ENCODE measurements at regions not wholly inside any gene's neighbourhood (a gene's known extent, or its start where the extent isn't known, plus 50 kb on each side); places are given as distances from the start of the nearest gene placed in this dataset.

DNA sequence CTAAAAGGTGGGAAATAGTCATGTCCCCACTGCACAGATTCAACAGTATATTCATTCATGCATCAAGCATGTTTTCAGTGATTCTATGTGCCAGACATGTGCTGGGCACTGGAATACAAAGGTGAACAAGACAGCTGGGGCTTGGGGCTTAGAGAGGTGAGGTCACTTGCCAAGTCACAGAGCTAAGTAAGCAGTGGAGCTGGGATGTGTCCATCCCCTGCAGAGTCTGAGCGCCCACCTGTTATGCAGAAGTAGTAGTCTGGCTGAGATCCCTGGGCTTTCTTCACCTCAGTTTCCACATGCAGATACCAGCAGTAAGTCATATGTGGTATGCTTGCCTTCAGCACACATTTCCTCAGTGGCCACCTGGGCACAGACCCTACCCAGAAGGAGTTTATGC, 263.8 kb downstream of the DHX35 start:
- H4K20me1 ChIP-seq (ENCODE audit: insufficient read depth) = 0 out of 2 replicates have a peak, but pooled peaks cover 4% of the 10 kb centered on the region
- no peaks in the 10 kb centered on the region for H3K79me2 ChIP-seq (ENCODE audit: low read depth)
- no peak overlapping the region for H3K4me2 ChIP-seq
- H2AFZ ChIP-seq = no peak overlapping the region
- no peaks in the 10 kb centered on the region for H3K36me3 ChIP-seq (ENCODE audit: low read depth)
- H3K9me3 ChIP-seq (ENCODE audit: insufficient read depth, low read depth) = no peaks in the 10 kb centered on the region
- ChIA-PET CTCF (no interaction called here), POLR2A (ENCODE audit: unreplicated experiment) (no interaction called here)
- H3K27me3 ChIP-seq (ENCODE audit: insufficient read depth, low read depth) = peaks cover 43% of the 10 kb centered on the region
- H3F3A ChIP-seq (ENCODE audit: insufficient read depth, low read depth) = no peaks in the 10 kb centered on the region
- no peak overlapping the region for H3K4me3 ChIP-seq
- H3K4me1 ChIP-seq (replicated peaks; ENCODE audit: insufficient read depth) = no peaks in the 10 kb centered on the region
- no peak for TF ChIP-seq EZH2 (IDR thresholded peaks at IDR 0.05; ENCODE audit: low read depth)
- no peak for TF ChIP-seq CTCF (conservative IDR thresholded peaks at IDR 0.05)
- no peak overlapping the region for H3K27ac ChIP-seq
- intact Hi-C loops (cut with micrococcal nuclease; ENCODE audit: unreplicated experiment) = no loop called here
- BruUV-seq (replicated peaks) = no TSS peak
- no peaks in the 10 kb centered on the region for H3K9me2 ChIP-seq (ENCODE audit: insufficient read depth)
- no peak for DNase-seq

- Histone ChIP-seq H3K4me3 (no peak overlapping the region), H3K4me1 (replicated peaks; ENCODE audit: insufficient read depth) (no peaks in the 10 kb centered on the region), H3K27me3 (ENCODE audit: insufficient read depth, low read depth) (peaks cover 38% of the 10 kb centered on the region), H3K9me2 (ENCODE audit: insufficient read depth) (no peaks in the 10 kb centered on the region), H3K4me2 (no peak overlapping the region), H3F3A (ENCODE audit: insufficient read depth, low read depth) (no peaks in the 10 kb centered on the region), H3K36me3 (ENCODE audit: low read depth) (no peaks in the 10 kb centered on the region), H3K27ac (no peak overlapping the region), H4K20me1 (ENCODE audit: insufficient read depth) (0 out of 2 replicates have a peak, but pooled peaks cover 4% of the 10 kb centered on the region), H2AFZ (no peak overlapping the region), H3K9me3 (ENCODE audit: insufficient read depth, low read depth) (no peaks in the 10 kb centered on the region), H3K79me2 (ENCODE audit: low read depth) (no peaks in the 10 kb centered on the region)
- intact Hi-C loops (cut with micrococcal nuclease; ENCODE audit: unreplicated experiment) = no loop called here
- TF ChIP-seq CTCF (conservative IDR thresholded peaks at IDR 0.05) = no peak
- TF ChIP-seq EZH2 (IDR thresholded peaks at IDR 0.05; ENCODE audit: low read depth) = no peak
- POLR2A ChIA-PET (ENCODE audit: unreplicated experiment) = no interaction called here
- no TSS peak for BruUV-seq (replicated peaks)
- CTCF ChIA-PET = no interaction called here
- DNase-seq = no peak
Observed at GRCh38 chr20:39225536-39225935, 263.4 kb downstream of the DHX35 start.

DNA sequence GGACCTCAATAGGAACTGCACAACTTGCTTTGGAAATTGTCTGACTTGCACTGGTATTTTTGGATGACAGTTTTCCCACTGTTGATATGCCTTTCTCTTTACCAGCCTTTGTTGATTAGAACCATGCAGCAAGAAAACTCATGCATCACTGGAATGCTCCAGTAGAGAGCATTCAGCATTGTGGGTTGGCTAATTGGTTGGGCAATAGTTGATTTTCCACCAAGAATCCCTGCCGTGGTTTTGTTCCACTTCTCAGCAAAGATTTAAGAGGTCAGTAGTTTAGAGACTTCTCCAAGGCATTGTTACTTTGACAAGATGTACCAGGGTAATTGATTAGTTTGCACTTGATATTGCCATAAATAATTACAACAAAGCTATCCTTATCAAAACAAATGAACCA, 260.0 kb downstream of the DHX35 start:
- DNase-seq = no peak
- no TSS peak for BruUV-seq (replicated peaks)
- H3K4me1 ChIP-seq (replicated peaks; ENCODE audit: insufficient read depth) = no peaks in the 10 kb centered on the region
- no peaks in the 10 kb centered on the region for H3K9me3 ChIP-seq (ENCODE audit: insufficient read depth, low read depth)
- no peak overlapping the region for H3K4me2 ChIP-seq
- H3K27ac ChIP-seq = no peak overlapping the region
- intact Hi-C loops (cut with micrococcal nuclease; ENCODE audit: unreplicated experiment) = no loop called here
- H3F3A ChIP-seq (ENCODE audit: insufficient read depth, low read depth) = no peaks in the 10 kb centered on the region
- no peaks in the 10 kb centered on the region for H4K20me1 ChIP-seq (ENCODE audit: insufficient read depth)
- H3K36me3 ChIP-seq (ENCODE audit: low read depth) = no peaks in the 10 kb centered on the region
- TF ChIP-seq EZH2 (IDR thresholded peaks at IDR 0.05; ENCODE audit: low read depth) (no peak), CTCF (conservative IDR thresholded peaks at IDR 0.05) (no peak)
- H2AFZ ChIP-seq = no peak overlapping the region
- CTCF ChIA-PET = interaction anchor here (0.6 kb wide), 1 partner anchor 232 kb away, joined by 4 read pairs; no protein-coding TSS in a partner anchor
- peaks cover 11% of the 10 kb centered on the region; the same call in 1 of the 2 replicates for H3K27me3 ChIP-seq (ENCODE audit: insufficient read depth, low read depth)
- POLR2A ChIA-PET (ENCODE audit: unreplicated experiment) = no interaction called here
- H3K79me2 ChIP-seq (ENCODE audit: low read depth) = no peaks in the 10 kb centered on the region
- no peak overlapping the region for H3K4me3 ChIP-seq
- H3K9me2 ChIP-seq (ENCODE audit: insufficient read depth) = no peaks in the 10 kb centered on the region
